HG03108 (cell line): ENCODE measurements at regions not wholly inside any gene's neighbourhood (a gene's known extent, or its start where the extent isn't known, plus 50 kb on each side); places are given as distances from the start of the nearest gene placed in this dataset.

ENCODE experiments used
- ATAC-seq: cut with Tn5 transposase; IDR thresholded peaks from one replicate; pipeline ENCODE4 v1.9.1; 2021; ENCODE audit warnings: moderate library complexity; ENCODE audit not compliant: unreplicated experiment

DNA sequence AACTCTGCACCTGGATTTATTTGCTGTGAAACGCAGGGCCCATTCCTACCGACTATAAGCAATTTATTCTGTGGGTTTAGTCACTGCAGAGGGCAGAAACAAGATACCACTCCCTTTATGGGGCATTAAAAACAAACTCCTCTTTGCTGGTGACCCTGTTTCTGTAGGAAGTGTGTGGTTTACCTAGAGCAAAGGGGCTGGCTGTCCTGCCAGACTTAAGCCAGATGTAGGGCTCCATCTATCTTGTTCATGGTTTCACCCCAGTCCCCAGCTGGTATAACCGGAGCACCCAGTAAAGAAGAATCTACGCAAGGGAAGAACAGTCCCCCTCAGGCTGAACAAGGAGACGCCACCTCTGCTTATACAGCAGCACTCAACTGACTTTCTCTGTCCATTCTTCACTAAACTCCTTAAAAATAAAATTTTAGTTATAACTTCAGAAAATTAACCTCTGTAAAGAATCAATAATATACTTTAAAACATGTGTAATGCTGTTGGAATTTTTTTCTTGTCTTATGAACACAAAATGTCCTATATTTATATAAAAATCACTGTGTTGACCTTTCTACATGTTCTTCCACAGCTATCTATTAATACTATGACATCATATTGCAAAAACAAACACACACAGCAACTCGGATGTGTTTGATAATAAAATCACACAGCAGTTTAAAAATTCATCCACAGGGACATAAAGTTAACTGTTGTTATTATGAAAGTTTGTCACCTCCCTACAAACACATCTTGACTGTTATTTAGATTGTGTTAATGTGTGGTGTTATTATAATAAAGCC, 126.1 kb upstream of the RPS6KA2 start:
- no peak for ATAC-seq

DNA sequence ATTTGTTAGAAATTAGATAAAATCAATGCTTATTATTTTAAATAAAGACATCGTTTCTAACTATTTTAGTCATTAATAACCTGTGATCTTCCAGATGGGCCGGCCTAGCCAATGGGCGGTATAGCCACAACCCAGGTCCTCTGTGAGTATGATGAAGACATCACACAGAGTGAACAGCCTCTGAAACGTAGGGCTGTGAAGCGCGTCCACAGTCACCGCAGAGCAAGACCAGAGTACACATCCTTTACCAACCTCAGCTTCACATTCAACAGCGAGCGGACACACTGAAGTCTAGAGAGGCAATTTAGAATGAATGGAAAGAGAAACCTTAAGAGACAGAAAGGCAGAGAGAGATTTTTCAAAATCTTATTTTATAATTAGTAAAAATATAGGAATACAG, 125.0 kb upstream of the RPS6KA2 start:
- peak; percentile 84 for ATAC-seq

DNA sequence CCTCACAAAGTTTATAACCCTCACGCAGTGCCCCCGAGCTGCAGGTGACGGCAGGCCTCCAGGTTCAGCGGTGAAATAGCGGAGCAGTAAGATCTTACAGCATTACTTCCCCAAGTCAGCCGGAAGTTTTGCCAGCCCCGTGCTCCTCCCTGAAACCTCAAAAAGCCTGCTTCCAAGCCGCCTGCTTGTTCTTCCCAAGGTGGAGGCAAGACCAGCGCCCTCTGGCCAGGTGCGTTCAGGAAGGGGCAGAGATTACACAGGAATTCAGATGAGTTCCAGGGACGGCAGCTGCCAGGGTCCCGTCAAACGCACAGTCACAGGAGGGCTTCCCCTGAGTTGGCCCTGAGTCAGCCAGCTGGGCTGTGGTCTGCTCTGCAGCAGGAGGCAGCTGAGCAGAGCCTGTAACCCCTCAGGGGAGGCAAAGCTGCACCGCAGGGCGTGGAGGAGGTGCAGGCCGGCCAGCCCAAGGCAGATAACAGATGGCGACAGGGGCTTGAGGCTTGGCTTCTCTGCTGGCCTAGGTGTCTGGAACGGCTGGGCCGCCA, 124.1 kb upstream of the RPS6KA2 start:
- peak; percentile 81 for ATAC-seq

- no peak for ATAC-seq
Measured at GRCh38 chr6:166750108-166750793, 123.2 kb upstream of the RPS6KA2 start.

DNA sequence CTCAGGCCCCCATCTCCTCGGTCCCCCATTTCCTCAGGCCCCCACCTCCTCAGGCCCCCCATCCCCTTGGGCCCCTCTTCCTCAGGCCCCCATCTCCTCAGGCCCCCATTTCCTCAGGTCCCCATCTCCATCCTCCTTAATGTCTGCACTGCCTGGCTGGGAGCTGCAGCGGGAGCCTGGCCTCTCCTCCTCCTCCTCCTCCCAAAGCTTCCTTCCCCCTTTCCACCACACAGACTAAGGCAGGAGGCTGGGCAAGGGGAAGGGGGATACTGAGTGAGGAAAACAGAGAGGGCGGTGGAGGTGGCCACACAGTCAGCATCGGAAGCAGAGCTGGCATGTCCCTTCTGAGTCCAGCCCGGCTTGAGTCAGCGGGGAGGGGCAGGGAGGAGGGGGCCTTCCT, 122.6 kb upstream of the RPS6KA2 start:
- ATAC-seq: no peak

DNA sequence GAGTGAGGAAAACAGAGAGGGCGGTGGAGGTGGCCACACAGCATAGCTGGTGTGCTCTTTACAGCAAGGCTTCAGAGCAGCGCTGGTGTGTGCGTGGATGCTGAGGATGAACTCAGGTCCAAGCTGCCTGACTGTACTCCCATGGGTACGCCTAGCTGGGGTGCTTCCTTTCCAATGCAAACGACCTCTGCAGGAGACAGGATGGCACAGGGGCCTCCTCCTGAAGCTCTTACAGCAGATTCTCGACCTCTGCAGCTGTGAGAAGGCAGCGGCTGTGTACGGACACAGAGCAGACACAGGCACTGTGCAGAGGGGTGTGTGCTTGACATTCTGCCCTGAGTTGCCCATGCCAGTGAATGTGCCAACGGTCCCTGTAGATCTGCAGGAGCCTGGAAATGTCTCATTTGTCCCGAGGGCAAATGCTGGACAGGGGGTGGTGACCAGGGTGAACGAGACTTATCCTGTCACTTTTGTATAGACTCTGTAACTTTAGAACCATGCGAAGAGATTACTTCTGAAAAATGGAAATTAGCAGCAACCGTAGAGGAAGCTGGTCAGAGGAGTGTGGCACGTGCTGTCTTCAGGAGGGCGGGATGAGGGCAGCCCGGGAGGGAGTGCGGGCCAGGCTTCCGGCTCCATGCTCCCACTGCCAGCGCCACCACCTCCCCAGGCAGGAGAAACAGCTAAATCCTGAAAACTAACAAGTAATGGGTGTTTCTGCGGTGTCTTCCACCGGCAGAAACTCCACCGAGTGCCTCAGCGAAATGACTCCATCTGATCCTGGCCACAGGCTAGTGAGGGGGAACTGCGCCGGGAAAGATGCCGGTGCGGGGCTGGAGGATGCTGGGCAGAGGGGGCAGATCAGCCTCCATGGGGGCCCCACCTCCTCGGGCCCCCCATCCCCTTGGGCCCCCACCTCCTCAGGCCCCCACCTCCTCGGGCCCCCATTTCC, 120.9 kb upstream of the RPS6KA2 start:
- ATAC-seq: no peak

- no peak for ATAC-seq
Measured at GRCh38 chr6:166745801-166746668, 119.0 kb upstream of the RPS6KA2 start.

- ATAC-seq: no peak
Measured at GRCh38 chr6:166744223-166745134, 117.4 kb upstream of the RPS6KA2 start.

- ATAC-seq: no peak
Measured at GRCh38 chr6:166743406-166744222, 116.6 kb upstream of the RPS6KA2 start.

DNA sequence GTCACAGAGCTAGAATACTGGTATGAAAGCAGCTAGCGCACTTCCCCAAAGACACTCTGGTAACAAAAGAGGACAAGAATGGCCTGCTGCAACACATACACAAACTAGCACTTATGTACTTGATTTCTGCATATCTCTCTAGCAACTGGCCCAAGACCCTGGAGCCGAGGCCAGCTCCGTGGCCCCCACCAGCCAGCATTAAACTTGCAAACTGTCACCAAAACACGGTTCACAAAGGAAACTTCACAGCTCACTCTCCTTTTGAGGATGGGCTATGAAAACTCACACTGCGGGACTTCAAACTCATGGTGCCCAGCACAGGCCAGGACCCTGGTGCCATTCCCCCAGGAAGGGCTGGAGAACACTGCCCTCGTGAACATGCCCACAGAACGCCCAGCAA, 115.9 kb upstream of the RPS6KA2 start:
- no peak for ATAC-seq

- no peak for ATAC-seq
Measured at GRCh38 chr6:166739976-166740318, 112.9 kb upstream of the RPS6KA2 start.

DNA sequence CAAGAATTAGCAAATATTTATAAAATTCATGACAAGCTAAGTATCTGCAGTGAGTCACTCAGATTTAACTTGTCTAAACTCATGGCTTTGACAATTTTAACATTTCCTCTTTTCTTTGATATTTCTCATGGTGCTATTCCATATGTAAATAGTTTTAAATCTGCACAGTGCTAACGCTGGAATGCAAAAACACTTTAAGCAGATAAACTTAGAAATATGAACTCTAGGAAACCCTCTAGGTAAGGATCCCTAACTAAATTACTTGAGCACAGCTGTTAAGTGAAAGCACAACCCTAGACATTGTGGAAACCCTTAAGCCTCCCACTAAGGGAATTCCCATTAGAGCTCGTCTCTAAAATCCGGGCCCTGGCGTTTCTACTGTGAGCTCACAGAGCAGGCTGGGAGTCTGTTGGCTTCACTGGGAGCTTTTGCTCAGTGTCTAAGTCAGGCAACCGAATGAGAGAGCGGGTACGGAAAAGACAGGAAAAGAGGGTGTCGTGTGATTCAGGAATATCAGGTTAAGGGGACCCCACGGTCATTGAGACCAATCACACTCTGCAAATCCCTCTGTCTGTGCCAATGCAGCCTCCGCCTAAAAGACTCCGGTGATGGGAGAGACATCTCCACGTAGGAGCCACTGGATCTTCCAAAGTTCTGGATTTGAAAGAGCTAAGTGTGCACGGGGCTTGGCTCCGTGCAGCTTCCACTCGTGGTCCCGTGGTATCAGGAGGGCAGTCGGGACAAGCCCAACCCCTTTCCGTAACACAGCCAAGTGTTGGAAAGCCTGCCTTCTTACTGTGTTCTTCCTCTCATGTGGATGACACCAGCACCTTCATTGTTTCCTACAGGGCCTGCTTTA, 112.3 kb upstream of the RPS6KA2 start:
- ATAC-seq: no peak

- ATAC-seq: no peak
Measured at GRCh38 chr6:166738386-166739116, 111.5 kb upstream of the RPS6KA2 start.

- no peak for ATAC-seq
Measured at GRCh38 chr6:166737261-166737660, 110.2 kb upstream of the RPS6KA2 start.

DNA sequence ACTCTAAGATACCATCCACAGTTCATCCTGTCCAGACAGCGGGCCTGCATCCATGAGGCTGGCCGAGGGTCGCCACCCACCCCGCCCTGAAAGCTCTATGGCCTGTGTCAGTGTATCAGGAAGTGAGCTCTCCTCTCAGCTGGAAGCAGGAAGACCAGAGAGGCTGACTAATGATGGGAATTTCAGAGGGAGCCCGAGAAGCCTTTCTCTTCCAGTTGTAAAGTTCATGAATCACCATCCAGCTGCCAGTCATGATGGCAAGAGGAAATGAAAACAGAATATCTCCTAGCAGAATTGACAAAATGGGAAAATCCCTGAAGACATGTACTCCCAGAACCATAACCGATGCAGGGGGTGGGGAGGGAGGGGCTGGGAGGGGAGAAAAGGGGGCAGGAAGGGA, 109.6 kb upstream of the RPS6KA2 start:
- no peak for ATAC-seq

- no peak for ATAC-seq
Measured at GRCh38 chr6:166733900-166734299, 106.8 kb upstream of the RPS6KA2 start.

- ATAC-seq: no peak
Measured at GRCh38 chr6:166729658-166730057, 102.6 kb upstream of the RPS6KA2 start.
